Fibroblast of lung (primary cell): ENCODE measurements at regions not wholly inside any gene's neighbourhood (a gene's known extent, or its start where the extent isn't known, plus 50 kb on each side); places are given as distances from the start of the nearest gene placed in this dataset.

Experiments used
- CTCF ChIP-seq, 2 donors: IDR thresholded peaks in 1 of 2; conservative IDR thresholded peaks in 1 of 2; 1 replicate in 1 of 2; 2 replicates in 1 of 2; pipeline ENCODE4 v1.5.1; 2011 to 2012; ENCODE audit warnings: low read length in 2 of 2, control low read depth in 1 of 2, inconsistent platforms in 1 of 2, low read depth in 1 of 2, mild to moderate bottlenecking in 1 of 2
- EZH2 ChIP-seq: IDR thresholded peaks from 2 replicates; pipeline ENCODE4 v1.5.1; 2012; ENCODE audit warnings: low read length, control low read depth, mild to moderate bottlenecking; ENCODE audit errors: missing control alignments

- no peak for TF ChIP-seq CTCF (conservative IDR thresholded peaks at IDR 0.05 in 1 of 2, IDR thresholded peaks at IDR 0.05 in 1 of 2; ENCODE audit: low read depth in 1 of 2, low read length in 2 of 2)
- TF ChIP-seq EZH2, result no peak
Measured at GRCh38 chr18:10353791-10354190, 100.6 kb upstream of the APCDD1 start.
